WI38 (cell line): ENCODE measurements at regions not wholly inside any gene's neighbourhood (a gene's known extent, or its start where the extent isn't known, plus 50 kb on each side); places are given as distances from the start of the nearest gene placed in this dataset.

ENCODE experiments used
- H3K4me3 ChIP-seq: 2 replicates; pipeline ENCODE4 v1.5.1; 2011; ENCODE audit warnings: low read depth, mild to moderate bottlenecking, control low read depth, low read length
- TF ChIP-seq, protein P1 (sequence below): IDR thresholded peaks from 2 replicates; pipeline ENCODE4 v1.5.1; 2012; ENCODE audit warnings: low read depth, mild to moderate bottlenecking, control low read depth, low read length

DNA sequence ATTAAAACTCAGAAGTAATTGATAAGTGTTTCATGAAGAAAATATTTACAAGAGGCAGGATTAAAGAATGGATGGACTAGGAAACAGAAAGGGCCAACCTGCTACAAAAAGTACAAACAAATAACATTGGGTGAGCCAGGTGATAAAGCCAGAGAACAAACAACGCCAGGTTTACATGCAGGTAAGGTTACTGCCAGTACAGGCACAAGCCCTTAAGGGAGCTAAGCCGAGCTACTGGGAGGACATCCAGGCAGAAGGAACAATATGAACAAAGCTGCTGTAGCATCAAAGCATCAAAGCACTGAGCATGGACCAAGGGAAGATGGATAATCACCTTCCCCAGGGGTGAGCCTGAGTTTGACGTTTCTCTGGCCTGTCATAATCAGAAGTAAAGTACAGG lies 380.7 kb downstream of the SEC16B start:
- TF ChIP-seq, protein P1, sequence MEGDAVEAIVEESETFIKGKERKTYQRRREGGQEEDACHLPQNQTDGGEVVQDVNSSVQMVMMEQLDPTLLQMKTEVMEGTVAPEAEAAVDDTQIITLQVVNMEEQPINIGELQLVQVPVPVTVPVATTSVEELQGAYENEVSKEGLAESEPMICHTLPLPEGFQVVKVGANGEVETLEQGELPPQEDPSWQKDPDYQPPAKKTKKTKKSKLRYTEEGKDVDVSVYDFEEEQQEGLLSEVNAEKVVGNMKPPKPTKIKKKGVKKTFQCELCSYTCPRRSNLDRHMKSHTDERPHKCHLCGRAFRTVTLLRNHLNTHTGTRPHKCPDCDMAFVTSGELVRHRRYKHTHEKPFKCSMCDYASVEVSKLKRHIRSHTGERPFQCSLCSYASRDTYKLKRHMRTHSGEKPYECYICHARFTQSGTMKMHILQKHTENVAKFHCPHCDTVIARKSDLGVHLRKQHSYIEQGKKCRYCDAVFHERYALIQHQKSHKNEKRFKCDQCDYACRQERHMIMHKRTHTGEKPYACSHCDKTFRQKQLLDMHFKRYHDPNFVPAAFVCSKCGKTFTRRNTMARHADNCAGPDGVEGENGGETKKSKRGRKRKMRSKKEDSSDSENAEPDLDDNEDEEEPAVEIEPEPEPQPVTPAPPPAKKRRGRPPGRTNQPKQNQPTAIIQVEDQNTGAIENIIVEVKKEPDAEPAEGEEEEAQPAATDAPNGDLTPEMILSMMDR, result no peak
- H3K4me3 ChIP-seq, result no peak overlapping the region

DNA sequence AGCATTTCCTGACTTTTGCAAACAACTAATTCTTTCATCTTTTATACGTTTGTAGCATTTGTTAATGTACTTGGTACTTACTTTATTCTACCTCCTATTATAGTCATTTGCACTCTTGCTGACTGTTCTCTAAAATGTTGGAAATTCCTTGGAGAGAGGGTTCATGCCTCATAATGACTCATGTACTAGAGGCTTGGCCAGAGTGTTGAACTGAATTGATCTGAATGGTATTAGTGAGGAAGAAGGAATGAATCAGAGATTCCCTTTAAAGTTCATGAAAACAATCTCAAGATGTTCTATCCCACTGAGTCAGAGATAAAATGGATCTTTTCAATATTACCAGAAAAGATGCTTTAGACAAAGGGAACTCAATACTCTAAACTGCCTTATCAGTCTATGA lies 383.4 kb downstream of the SEC16B start:
- H3K4me3 ChIP-seq, result no peak overlapping the region
- TF ChIP-seq, protein P1, result no peak

DNA sequence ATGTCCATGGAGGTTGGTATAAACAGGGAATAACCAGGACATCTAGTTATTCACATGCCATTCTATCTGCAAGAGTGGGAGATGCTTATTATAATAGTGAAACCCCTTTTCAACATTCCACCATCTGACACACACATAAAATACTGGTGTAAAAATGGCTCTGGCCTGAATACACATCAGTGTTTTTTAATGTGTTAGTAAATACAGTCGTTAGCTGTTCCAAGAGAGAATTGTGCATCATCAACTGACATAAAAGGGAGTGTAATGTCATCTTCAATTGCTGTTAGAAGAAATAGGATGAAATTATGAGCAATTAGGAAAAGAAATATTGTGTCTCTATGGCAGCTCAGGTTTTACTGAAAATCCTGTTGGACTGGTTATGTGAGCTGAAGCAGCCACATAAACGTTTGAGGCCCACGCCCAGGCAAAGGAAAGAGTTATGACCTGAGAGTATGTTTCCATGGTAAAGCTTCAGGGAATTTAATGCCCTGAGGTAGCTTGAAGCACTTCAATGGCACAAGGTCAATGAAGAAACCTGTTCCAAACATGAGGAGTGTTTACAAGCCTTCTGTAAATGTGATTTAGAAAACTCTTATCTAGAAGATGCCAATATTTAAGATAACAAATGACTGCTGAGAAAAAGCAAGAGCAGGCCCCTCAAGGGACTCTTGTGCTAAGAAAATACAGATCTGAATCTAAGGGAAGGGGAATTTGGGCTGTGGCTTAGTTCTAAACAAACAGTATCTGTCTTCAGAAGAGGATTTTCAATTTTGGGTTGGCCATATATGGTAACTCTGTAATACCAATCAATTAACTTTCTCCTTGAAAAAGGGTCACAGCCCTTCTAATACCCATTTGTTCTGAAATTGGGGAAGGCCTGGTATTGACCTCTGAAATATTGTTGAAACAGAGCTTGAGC lies 384.3 kb downstream of the SEC16B start:
- H3K4me3 ChIP-seq, result no peak overlapping the region
- TF ChIP-seq, protein P1, result no peak

DNA sequence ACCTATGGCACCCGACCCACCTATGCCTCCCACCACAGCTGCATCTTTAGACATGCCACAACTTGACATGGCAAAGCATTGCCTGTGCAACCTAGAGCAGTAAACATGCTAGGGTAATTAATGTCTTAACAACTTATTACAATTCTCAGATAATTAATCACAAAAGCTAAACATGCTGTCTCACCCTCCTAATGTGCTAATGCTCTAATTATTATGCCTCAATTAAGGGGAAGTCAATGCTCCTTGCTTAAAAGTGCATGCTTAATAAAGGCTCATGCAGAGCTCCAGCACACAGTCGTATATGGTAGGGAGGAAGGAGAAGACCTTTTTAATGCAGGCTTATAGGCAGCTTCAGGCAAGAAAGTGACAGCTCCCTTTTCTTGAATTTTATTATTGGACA lies 396.0 kb downstream of the SEC16B start:
- TF ChIP-seq, protein P1, result no peak
- no peak overlapping the region for H3K4me3 ChIP-seq

DNA sequence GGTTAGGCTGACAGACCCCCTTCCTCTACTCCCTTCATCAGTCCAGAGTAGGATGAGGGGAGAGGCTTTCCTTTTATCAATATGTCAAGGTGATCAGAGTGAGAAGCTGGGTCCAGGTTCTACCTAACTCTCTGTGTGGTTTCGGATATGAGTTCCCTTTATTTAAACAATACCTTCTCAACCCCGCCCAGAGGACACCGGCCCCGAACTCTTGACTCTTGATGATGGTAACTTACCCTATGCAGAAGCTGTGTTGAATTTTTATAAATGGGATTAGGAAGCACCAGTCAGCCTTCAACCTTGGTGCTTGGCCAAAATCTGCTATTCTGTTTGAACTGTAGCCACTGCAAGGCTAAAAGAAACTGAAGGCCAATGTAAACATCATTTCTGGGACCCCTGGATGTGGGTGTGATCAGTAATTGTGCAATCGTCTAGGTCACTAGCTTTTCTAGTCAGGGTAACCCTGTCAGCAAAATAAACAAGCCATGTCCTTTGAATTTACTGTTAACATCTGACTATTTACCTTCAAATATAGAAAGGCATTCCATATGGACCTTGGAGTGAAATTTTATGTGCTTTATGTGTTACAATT lies 398.3 kb downstream of the SEC16B start:
- no peak overlapping the region for H3K4me3 ChIP-seq
- TF ChIP-seq, protein P1, result no peak

DNA sequence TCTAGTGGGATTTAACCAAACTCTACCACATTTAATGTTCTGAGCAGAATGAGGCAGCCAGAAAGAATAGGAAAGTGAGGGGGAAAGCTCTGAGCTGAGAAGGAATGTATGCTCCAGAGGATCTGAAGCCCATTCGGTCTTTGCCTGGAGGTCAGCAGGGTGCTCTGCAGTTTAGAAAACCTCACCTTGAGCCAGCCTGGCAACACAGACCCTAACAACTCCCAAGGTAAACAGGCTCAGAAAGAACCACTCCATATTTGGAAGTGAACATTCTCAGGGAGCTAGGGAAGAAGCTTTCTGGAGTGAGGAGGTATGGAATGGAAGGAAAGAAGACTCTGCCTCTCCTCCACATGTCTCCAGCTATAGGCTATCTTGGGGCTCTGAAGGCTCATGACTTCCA lies 398.8 kb downstream of the SEC16B start:
- TF ChIP-seq, protein P1, result no peak
- H3K4me3 ChIP-seq, result no peak overlapping the region

DNA sequence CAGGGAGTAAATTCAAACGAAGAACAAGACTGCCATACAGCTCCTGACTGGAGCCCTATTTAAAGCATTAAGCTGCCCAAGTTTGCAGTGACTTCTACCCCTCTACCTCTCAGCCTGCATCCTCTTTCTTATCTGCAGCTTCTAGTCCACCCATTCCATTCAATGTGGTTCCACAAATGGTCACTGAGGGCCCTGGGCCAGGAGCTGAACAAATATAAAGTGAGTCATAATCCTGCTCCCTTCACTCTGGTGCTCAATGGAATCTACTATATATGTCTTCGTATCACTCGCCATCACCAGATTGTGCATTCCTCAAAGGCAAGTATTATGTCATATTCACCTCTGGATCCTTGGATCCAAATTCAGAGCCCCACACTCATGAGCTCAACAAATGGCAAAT lies 398.7 kb downstream of the BRINP2 start:
- no peak overlapping the region for H3K4me3 ChIP-seq
- TF ChIP-seq, protein P1, result no peak
